HG02642 (cell line): ENCODE measurements at regions not wholly inside any gene's neighbourhood (a gene's known extent, or its start where the extent isn't known, plus 50 kb on each side); places are given as distances from the start of the nearest gene placed in this dataset.

Experiments used
- ATAC-seq: cut with Tn5 transposase; IDR thresholded peaks from one replicate; pipeline ENCODE4 v1.9.1; 2021; ENCODE audit warnings: mild to moderate bottlenecking; ENCODE audit not compliant: unreplicated experiment, poor library complexity

- ATAC-seq: no peak
These were observed 53.8 kb downstream of the ADM start for GRCh38 chr11:10358696-10359095.

GRCh38 chr11:10359171-10359570, 54.3 kb downstream of the ADM start:
- no peak for ATAC-seq

- no peak for ATAC-seq
These were observed 56.0 kb downstream of the ADM start for GRCh38 chr11:10360835-10361234.

DNA sequence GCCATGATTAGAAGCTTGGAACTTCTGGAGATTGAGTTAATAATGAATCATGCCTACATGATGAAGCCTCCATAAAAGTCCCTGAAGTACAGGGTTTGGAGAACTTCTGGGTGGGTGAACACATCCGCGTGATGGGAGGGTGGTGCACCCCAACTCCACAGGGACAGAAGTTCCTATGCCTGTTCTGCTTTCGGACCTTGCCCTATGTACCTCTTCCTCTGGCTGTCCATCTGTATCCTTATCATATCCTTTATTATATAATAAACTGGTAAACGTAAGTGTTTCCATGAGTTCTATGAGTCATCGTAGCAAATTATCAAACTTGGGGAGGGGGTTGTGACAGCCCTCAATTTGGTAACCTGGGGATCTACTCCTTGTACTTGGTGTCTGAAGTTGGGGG, 60.2 kb downstream of the ADM start:
- ATAC-seq: no peak

DNA sequence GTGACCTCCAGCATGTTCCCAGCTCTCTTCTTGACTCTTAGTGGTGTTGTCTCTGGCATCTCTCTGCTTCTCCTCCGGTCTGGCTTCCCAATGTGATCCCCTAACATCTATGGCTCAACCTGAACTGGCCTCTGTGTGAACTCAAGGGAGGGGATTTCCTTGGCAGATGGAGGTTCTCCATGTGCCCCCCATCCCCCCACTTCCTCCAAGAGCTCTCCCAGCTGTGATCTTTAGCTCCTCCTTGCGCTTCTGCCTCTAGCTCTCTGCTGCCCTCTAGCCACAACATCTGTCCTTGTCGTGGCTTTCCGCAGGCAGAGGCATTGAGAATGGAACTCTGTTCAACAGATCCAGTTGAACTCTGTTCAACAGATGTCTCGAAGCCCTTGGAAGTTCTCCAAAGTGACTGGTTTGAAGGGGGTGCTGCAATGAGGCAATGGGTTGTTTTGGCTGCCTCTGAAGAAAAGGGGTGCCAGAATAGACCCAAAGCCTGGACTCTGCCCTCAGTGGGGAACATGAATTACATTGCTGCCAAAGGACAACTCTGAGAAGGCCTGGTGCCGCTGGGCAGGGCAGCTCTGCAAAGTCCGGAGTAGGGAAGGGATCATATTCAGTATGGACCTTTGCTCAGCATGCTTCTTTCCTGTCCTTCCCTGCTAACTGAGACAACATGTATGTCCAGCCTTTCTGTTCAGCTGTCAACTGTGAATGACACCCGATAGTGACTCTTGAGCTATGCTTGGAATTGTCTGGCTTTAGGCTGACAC, 61.9 kb downstream of the ADM start:
- peak; percentile 89 for ATAC-seq

DNA sequence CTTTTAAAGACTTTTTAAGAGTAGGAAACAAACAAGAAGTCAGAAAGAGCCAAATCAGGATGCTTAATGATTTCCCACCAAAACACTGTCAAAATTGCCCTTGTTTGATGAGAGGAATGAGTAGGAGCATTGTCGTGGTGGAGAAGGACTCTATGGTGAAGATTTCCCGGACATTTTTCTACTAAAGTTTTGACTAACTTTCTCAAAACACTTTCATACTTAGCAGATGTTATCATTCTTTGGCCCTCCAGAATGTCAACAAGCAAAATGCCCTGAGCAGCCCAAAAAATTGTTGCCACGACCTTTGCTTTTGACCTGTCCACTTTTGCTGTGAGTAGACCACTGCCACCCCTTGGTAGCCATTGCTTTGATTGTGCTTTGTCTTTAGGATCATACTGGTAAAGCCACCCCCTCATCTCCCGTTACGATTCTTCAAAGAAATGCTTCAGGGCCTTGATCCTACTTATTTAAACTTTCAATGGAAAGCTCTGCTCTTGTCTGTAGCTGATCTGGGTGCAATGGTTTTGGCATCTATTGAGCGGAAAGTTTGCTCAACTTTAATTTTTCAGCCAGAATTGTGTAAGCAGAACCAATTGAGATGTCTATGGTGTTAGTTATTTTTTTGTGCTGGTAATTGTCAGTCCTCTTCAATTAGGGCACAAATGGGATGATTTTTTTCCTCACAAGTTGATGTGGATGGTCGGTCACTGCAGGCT, 67.2 kb downstream of the ADM start:
- no peak for ATAC-seq

DNA sequence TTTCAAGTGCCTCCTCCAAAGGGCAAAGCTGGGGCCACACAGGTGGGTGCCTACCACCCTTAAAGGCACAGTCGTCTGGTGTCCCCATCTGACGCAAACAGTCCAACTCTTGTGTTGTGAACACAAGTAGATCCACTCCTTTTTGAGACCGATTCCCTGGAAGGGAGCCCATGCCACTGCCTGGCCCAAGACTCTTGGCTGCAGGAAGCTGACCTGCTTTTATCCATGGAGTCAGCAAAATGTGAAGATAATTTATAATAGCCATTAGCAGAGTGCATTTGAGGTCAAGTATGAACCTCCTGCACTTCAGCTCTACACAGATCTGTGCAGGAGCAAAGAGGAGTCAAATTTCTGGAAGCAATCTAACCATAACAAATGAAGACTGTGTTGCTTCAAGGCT, 68.5 kb downstream of the ADM start:
- ATAC-seq: no peak

DNA sequence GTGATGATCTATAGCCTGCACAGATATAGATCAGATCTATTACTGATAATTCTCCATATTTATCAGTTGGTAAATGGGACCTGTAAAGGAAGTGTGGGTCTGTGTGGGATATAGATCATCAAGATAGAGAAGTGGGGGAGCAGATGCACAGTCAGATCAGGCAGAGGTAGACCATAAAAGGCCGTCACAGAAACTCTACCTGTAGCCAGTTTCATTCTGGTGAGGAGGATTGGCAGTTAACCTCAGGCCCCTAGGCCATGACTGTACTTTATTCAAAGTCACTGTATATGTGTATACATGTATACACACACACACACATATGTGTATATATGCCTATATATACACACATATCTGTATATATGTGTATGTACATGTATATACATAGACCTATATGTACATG, 69.1 kb downstream of the ADM start:
- no peak for ATAC-seq

DNA sequence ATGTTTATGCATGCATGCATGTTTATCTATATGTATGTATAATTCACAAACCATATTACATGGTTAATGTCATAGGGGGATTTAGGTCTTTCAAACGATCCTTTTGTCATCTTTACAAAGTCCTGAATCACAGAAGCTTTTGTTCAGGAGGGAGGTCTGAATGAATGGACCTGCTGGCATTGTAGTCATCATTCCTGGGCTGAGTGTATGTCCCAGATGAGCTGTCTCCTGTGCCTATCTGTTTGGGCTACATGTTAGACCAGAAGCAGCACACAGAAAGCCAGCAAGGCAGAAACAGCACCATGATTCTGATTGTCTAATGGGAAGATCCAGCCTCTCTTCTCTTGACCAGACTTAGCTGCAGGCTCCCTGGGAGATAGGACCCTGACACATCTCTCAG, 69.5 kb downstream of the ADM start:
- ATAC-seq: no peak

GRCh38 chr11:10375280-10375971, 70.6 kb downstream of the ADM start:
- ATAC-seq: no peak

DNA sequence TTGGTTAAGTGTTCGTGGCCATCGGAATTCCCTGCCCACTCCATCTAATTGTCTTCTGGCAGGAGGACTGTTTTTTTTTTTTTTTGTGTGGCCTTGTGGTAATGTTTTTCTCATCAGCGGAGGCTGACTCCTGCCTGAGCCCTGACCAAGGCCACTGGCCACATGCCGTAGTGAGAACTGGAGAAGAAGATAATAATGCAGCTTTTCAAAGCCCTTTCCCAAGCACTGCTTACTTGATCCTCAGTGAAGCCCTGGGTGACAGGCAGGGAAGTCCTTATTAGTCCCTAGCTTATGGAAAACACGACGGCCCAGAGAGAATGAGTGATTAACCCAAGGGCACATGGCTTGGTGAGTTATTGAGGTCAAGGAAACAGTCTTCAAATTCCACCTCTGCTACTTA, 71.2 kb downstream of the ADM start:
- no peak for ATAC-seq

DNA sequence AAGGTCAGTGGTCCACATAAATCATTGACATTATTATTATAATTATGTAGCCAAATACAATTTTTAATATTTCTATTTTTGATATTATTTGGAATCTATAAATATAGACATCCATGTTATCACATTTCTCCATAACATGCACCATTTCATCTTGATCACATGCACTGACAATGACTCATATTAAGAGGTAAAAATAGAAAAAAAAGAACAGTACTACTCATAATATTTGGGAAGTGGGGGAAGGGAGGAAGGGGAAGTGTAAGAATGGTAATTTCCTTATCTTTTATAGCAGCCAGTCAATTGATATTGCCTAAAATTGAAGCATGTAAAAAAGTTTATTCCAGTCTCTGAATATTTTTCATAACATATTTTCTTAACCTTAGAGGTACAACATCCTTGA, 72.3 kb downstream of the ADM start:
- ATAC-seq: no peak

GRCh38 chr11:10378362-10378761, 73.5 kb downstream of the ADM start:
- no peak for ATAC-seq

GRCh38 chr11:10379022-10379421, 74.1 kb downstream of the ADM start:
- ATAC-seq: no peak

DNA sequence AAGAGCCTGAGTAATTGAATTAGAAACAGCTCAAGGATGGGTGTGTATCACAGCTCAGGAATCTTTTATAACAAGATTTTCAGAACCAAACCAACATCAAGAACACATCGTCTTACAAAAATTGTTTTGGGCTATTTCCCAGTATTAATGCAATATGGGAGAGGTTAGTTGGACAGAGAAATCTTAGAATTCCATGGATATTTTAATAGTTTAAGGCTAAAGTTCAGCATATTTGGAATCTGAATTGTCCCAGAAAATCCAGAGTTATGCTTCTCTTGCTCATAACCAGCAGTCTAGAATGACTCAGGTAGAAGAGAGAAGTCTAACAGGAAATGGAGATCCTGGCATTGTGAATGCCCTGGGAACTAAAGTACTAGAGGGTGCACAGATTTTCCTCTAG, 74.6 kb downstream of the ADM start:
- no peak for ATAC-seq

DNA sequence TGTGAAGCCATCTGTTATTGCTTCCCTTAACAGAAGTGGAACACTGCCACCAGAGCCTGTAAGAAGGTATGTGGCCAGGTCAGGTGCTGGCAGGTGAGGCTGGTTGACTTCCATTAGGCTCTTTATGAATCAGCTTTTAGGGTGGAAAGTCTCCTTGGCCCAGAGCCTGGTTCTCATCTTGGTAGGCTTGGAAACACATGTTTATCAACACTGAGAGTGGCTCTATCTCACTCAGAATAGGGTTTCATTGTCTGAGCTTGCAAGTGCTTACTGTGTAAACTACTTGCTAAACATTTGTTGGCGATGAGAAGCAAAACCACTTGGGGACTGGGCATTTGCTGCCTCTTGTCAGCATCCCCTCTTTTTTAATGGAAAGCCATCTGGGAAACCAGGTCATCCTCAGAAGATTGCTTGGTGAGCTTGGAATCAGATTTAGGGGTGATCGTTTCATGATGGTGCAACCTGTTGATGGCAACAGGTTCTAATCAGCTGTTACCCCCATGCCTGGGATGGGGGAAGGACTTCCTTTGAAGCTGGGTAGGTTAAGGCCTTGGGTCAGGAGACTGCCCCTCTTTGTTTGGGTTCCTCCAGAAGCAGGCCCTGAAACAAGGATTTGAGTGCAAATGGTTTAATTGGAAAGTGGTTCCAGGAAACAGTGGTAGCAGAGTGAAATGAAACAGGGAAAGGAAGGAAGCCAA, 75.0 kb upstream of the AMPD3 start:
- ATAC-seq: no peak

DNA sequence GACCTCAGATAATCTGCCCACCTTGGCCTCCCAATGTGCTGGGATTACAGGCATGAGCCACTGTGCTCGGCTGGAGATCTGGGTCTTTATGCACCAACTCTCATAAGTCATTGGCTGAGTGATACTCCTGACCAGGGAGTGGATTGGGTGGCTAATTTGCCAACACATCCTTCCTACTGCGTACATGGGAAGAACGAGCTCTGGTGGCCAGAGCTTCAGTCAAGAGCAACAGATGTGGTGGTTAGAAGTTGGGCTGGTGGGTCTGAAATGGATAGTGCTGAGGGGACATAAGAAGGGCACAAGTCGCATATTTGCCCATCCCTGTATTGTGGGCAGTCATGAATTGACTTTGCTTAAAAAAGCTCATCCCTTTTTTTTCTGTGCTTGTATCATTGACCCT, 74.1 kb upstream of the AMPD3 start:
- ATAC-seq: no peak

DNA sequence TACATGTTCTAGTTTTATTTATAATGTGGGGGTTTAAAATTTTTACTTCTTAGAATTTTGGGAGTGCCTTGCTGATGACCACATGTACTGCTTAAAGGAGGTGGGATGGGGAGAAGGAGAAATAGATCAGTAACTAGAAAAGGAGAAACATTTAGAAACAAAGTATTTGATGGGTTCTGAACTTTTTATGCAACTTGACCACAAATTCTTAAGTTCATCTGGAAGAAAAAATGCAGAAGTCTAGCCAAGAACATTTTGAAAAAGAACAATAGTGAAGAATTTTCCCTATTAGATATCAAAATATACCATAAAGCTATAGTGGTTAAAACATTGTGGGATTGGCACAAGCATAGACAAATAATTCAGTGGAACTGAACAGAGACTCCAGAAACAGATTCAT, 73.3 kb upstream of the AMPD3 start:
- no peak for ATAC-seq

DNA sequence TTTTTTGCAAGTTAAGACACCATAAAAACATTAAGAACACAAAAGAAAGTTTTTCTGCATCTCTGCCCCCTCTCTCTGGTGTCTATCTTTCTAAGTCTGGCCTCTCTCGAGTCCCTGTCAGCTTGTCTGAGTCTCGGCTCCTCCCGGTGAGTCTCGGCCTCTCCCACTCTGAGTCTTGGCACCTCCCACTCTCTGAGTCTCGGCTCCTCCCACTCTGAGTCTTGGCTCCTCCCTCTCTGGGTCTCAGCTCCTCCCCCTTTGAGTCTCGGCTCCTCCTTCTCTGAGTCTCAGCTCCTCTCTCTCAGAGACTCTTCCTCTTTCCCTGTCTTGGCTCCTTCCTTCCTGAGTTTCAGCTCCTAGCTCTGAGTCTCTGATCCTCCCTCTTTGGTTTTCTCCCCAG, 72.5 kb upstream of the AMPD3 start:
- no peak for ATAC-seq

DNA sequence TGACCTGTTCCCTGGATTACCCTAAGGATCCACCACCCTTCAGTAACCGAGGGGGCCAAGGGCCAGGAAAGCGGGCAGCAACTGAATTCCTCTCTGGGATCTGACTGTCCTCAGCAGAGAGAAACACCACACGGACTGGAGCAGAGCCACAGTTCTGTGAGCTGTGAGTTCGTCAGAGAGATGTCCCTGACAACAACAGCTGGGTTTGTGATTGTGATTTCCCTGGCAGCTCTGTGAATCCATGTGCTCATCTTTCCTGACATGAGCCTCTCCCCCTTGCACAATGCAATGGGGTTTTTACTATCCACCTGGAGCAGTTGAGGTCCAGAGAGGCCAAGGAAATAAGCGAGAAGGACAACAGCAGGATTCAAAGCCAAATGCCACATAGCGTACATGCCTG, 69.4 kb upstream of the AMPD3 start:
- ATAC-seq: no peak

DNA sequence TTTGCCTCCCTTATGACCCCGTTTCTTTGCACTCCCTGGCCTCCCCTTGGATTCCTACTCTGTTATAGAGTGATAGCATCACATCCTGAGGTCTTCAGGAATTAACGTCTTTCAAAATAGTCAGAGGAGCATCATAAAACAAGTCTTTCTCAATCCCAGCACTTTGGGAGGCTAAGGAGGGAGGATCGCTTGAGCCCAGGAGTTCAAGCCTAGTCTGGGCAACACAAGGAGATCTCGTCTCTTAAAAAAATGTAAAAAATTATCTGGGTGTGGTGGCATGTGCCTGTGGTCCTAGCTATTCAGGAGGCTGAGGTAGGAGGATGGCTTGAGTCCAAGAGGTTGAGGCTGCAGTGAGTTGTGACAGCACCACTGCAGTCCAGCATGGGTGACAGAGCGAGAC, 68.7 kb upstream of the AMPD3 start:
- ATAC-seq: no peak
